Endodermal cell (in vitro differentiated cells): ENCODE measurements at regions not wholly inside any gene's neighbourhood (a gene's known extent, or its start where the extent isn't known, plus 50 kb on each side); places are given as distances from the start of the nearest gene placed in this dataset.
A peak's percentile ranks its signal among the peaks of the same experiment; 100 is the strongest.

Experiments used
- DNase-seq: peaks from one replicate; pipeline ENCODE4 v3.0.0-alpha.2; 2017
- H3K27ac ChIP-seq: 2 replicates; pipeline ENCODE4 v1.5.1; 2013; ENCODE audit warnings: mild to moderate bottlenecking, low read depth, low read length, moderate library complexity
- H3K27me3 ChIP-seq: 2 replicates; pipeline ENCODE4 v1.6.1; 2013; ENCODE audit warnings: mild to moderate bottlenecking, low read length, moderate library complexity; ENCODE audit not compliant: insufficient read depth, control insufficient read depth, poor library complexity, severe bottlenecking
- H3K36me3 ChIP-seq: 2 replicates; pipeline ENCODE4 v1.7.0; 2013; ENCODE audit warnings: mild to moderate bottlenecking, low read length, moderate library complexity; ENCODE audit not compliant: control insufficient read depth, insufficient read depth
- H3K4me1 ChIP-seq: one replicate; pipeline ENCODE4 v1.7.0; 2013; ENCODE audit warnings: low read length; ENCODE audit not compliant: control insufficient read depth, insufficient read depth
- H3K4me3 ChIP-seq: 2 replicates; pipeline ENCODE4 v1.5.1; 2013; ENCODE audit warnings: mild to moderate bottlenecking, low read length, moderate library complexity
- H3K9ac ChIP-seq: 2 replicates; pipeline ENCODE4 v1.6.1; 2013; ENCODE audit warnings: mild to moderate bottlenecking, low read length, moderate library complexity; ENCODE audit not compliant: poor library complexity, severe bottlenecking; ENCODE audit errors: extremely low read depth
- H3K9me3 ChIP-seq: 2 replicates; pipeline ENCODE4 v1.6.1; 2013; ENCODE audit warnings: mild to moderate bottlenecking, low read length, moderate library complexity; ENCODE audit not compliant: control insufficient read depth
- H3K27ac Mint-ChIP-seq: 2 replicates; pipeline ENCODE4 v1.8.0; 2020; ENCODE audit warnings: mixed read lengths
- H3K27me3 Mint-ChIP-seq: 2 replicates; pipeline ENCODE4 v1.8.0; 2021; ENCODE audit warnings: mild to moderate bottlenecking, mixed read lengths; ENCODE audit not compliant: insufficient read depth
- H3K36me3 Mint-ChIP-seq: 2 replicates; pipeline ENCODE4 v1.8.0; 2020; ENCODE audit warnings: low read depth, mixed read lengths
- H3K4me1 Mint-ChIP-seq: 2 replicates; pipeline ENCODE4 v1.8.0; 2020; ENCODE audit warnings: mixed read lengths
- H3K4me3 Mint-ChIP-seq: 2 replicates; pipeline ENCODE4 v1.8.0; 2020; ENCODE audit warnings: mild to moderate bottlenecking, moderate library complexity, mixed read lengths
- H3K9me3 Mint-ChIP-seq: 2 replicates; pipeline ENCODE4 v1.8.0; 2020; ENCODE audit warnings: mild to moderate bottlenecking, mixed read lengths
- CTCF ChIP-seq: fragments of 200-600 bp; sonication (generic); conservative IDR thresholded peaks from 2 replicates; pipeline ENCODE4 v1.5.0; 2021; ENCODE audit warnings: antibody characterized with exemption, mild to moderate bottlenecking
- WGBS, 2 experiments: methylation state at CpG; one replicate each; pipeline versions ENCODE4 v1.1.5 to v1.1.7; 2013; ENCODE audit warnings: missing lambda C conversion rate in 2 of 2, mixed read lengths in 1 of 2; ENCODE audit not compliant: insufficient coverage in 1 of 2, insufficient read length in 1 of 2; 5-methylcytosine and 5-hydroxymethylcytosine counted together

GRCh38 chr4:136219592-136220125 is 1312.6 kb downstream of the PCDH18 start:
- Mint-ChIP-seq H3K27ac (no peak overlapping the region), H3K27me3 (no peaks in the 10 kb centered on the region), H3K36me3 (no peaks in the 10 kb centered on the region), H3K4me3 (no peak overlapping the region), H3K9me3 (no peaks in the 10 kb centered on the region), H3K4me1 (no peaks in the 10 kb centered on the region)
- H3K9ac ChIP-seq = no peak overlapping the region
- TF ChIP-seq CTCF = no peak
- H3K27me3 ChIP-seq = no peaks in the 10 kb centered on the region
- no peak overlapping the region for H3K4me3 ChIP-seq
- 92 to 94% methylated on average over 2 to 3 of the region's 3 CpGs for WGBS, 2 experiments
- H3K36me3 ChIP-seq = no peaks in the 10 kb centered on the region
- H3K4me1 ChIP-seq = no peaks in the 10 kb centered on the region
- no peaks in the 10 kb centered on the region for H3K9me3 ChIP-seq
- no peak overlapping the region for H3K27ac ChIP-seq
- no peak for DNase-seq

DNA sequence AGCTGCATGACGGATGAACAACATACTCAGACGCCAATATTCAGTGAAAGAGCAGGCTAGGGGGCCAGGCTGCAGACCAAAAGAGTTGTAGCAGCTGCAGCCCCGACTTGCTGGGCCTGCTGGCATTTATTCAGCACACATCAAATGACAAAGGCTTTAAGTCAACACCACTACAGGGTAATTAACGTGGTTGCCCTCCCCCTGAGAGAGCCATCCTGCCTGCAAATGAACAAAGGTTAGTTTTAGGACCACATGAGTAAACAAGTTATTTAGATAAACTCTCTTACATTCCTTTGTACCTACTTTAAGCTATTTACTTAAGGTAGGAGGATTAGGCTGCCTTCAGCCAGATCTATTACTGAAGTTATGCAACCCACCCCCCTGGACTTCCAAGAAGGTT is 1329.1 kb downstream of the PCDH18 start:
- Histone ChIP-seq H3K9me3 (peaks cover 32% of the 10 kb centered on the region), H3K4me3 (peak overlapping the region; percentile 54), H3K4me1 (no peaks in the 10 kb centered on the region), H3K36me3 (no peaks in the 10 kb centered on the region), H3K27ac (no peak overlapping the region), H3K9ac (no peak overlapping the region), H3K27me3 (no peaks in the 10 kb centered on the region)
- peaks cover 31% of the 10 kb centered on the region for H3K27me3 Mint-ChIP-seq
- peak; percentile 71 for DNase-seq
- H3K4me3 Mint-ChIP-seq = no peak overlapping the region
- TF ChIP-seq CTCF = no peak
- H3K36me3 Mint-ChIP-seq = no peaks in the 10 kb centered on the region
- WGBS, 2 experiments = 40 to 59% methylated on average over 1 to 4 of the region's 4 CpGs
- no peaks in the 10 kb centered on the region for H3K4me1 Mint-ChIP-seq
- no peak overlapping the region for H3K27ac Mint-ChIP-seq
- peaks cover 33% of the 10 kb centered on the region for H3K9me3 Mint-ChIP-seq

GRCh38 chr4:136198358-136198757 is 1333.9 kb downstream of the PCDH18 start:
- H3K9me3 Mint-ChIP-seq = peaks cover 26% of the 10 kb centered on the region
- H3K4me1 ChIP-seq = no peaks in the 10 kb centered on the region
- no peak overlapping the region for H3K27ac Mint-ChIP-seq
- peaks cover 17% of the 10 kb centered on the region for H3K27me3 Mint-ChIP-seq
- no peak overlapping the region for H3K9ac ChIP-seq
- H3K4me3 Mint-ChIP-seq = no peak overlapping the region
- 100% methylated on average over 1 of the region's 1 CpG; no CpG with 5 or more reads in 1 of the 2 experiments for WGBS, 2 experiments
- H3K9me3 ChIP-seq = peaks cover 25% of the 10 kb centered on the region
- H3K4me3 ChIP-seq = no peak overlapping the region
- H3K27me3 ChIP-seq = no peaks in the 10 kb centered on the region
- H3K27ac ChIP-seq = no peak overlapping the region
- no peak for TF ChIP-seq CTCF
- H3K36me3 Mint-ChIP-seq = no peaks in the 10 kb centered on the region
- peaks cover 5% of the 10 kb centered on the region for H3K4me1 Mint-ChIP-seq
- H3K36me3 ChIP-seq = no peaks in the 10 kb centered on the region
- no peak for DNase-seq
